Neural progenitor cell (in vitro differentiated cells): ENCODE measurements at regions not wholly inside any gene's neighbourhood (a gene's known extent, or its start where the extent isn't known, plus 50 kb on each side); places are given as distances from the start of the nearest gene placed in this dataset.

Experiments used
- DNase-seq: peaks from one replicate; pipeline ENCODE4 v3.0.0-alpha.2; 2016; ENCODE audit warnings: low spot score
- H2AFZ ChIP-seq: fragments of 200-600 bp; sonication (generic); replicated peaks from 2 replicates; pipeline ENCODE4 v1.6.1; 2016; ENCODE audit warnings: antibody characterized with exemption
- H3F3A ChIP-seq: fragments of 200-600 bp; sonication (generic); 2 replicates; pipeline ENCODE4 v1.6.1; 2016; ENCODE audit warnings: antibody characterized with exemption, low read depth
- H3K27ac ChIP-seq: fragments of 200-600 bp; sonication (generic); 2 replicates; pipeline ENCODE4 v1.5.1; 2016; ENCODE audit warnings: mild to moderate bottlenecking
- H3K27me3 ChIP-seq: fragments of 200-600 bp; sonication (generic); 2 replicates; pipeline ENCODE4 v1.6.1; 2016; ENCODE audit warnings: mild to moderate bottlenecking, moderate library complexity
- H3K36me3 ChIP-seq: fragments of 200-600 bp; sonication (generic); 2 replicates; pipeline ENCODE4 v1.5.1; 2016
- H3K4me1 ChIP-seq: fragments of 200-600 bp; sonication (generic); 2 replicates; pipeline ENCODE4 v1.6.1; 2016; ENCODE audit warnings: mixed run types
- H3K4me2 ChIP-seq: fragments of 200-600 bp; sonication (generic); 2 replicates; pipeline ENCODE4 v1.6.1; 2016
- H3K4me3 ChIP-seq: fragments of 200-600 bp; sonication (generic); 2 replicates; pipeline ENCODE4 v1.5.1; 2016
- H3K79me2 ChIP-seq: fragments of 200-600 bp; sonication (generic); 2 replicates; pipeline ENCODE4 v1.6.1; 2016; ENCODE audit warnings: low read depth
- H3K9ac ChIP-seq: fragments of 200-600 bp; sonication (generic); 2 replicates; pipeline ENCODE4 v1.6.1; 2016
- H3K9me3 ChIP-seq: fragments of 200-600 bp; sonication (generic); 2 replicates; pipeline ENCODE4 v1.5.1; 2016; ENCODE audit warnings: low read depth
- H4K20me1 ChIP-seq: fragments of 200-600 bp; sonication (generic); 2 replicates; pipeline ENCODE4 v1.6.1; 2016; ENCODE audit warnings: low read depth
- H3K27ac Mint-ChIP-seq: 3 replicates; pipeline ENCODE4 v1.8.0; 2021; ENCODE audit warnings: mixed read lengths
- H3K27me3 Mint-ChIP-seq: 2 replicates; pipeline ENCODE4 v1.8.0; 2022; ENCODE audit warnings: low read depth, mild to moderate bottlenecking, inconsistent platforms, moderate library complexity, mixed read lengths; ENCODE audit not compliant: insufficient read depth
- H3K36me3 Mint-ChIP-seq: 3 replicates; pipeline ENCODE4 v1.8.0; 2021; ENCODE audit warnings: mixed read lengths
- H3K4me1 Mint-ChIP-seq: 3 replicates; pipeline ENCODE4 v1.8.0; 2021; ENCODE audit warnings: mixed read lengths
- H3K4me3 Mint-ChIP-seq: 3 replicates; pipeline ENCODE4 v1.8.0; 2021; ENCODE audit warnings: mild to moderate bottlenecking, moderate library complexity, mixed read lengths
- H3K9me3 Mint-ChIP-seq: 3 replicates; pipeline ENCODE4 v1.8.0; 2020; ENCODE audit warnings: mixed read lengths
- EZH2 ChIP-seq: fragments of 200-600 bp; sonication (generic); IDR thresholded peaks from 2 replicates; pipeline ENCODE4 v1.6.1; 2017; ENCODE audit warnings: antibody characterized with exemption, mild to moderate bottlenecking, moderate library complexity
- EZH2phosphoT487 ChIP-seq: fragments of 200-600 bp; sonication (generic); IDR thresholded peaks from 2 replicates; pipeline ENCODE4 v1.6.1; 2017; ENCODE audit warnings: antibody characterized with exemption
- TF ChIP-seq, protein P1 (sequence below): fragments of 200-600 bp; sonication (generic); IDR thresholded peaks from 2 replicates; pipeline ENCODE4 v1.5.1; 2017; ENCODE audit warnings: antibody characterized with exemption, mild to moderate bottlenecking

DNA sequence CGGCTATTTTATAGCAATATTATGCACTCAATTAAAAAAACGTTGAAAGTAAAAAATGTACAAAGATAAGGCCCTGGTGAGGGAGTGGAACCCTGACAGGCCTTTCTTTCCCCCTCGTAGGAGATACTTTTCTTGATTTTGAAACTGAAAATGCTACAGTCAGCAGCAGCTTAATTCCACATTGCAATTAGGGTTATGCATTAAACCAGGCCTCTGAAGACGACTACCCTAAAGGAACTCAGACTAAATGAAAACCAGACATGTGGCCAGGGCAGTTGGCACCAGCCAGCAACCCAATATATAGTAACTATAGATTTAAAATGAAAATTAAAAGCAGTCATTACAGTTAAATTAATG, 463.2 kb upstream of the MAF start:
- no peaks in the 10 kb centered on the region for H3K36me3 ChIP-seq
- no peaks in the 10 kb centered on the region for H4K20me1 ChIP-seq
- H3K4me3 ChIP-seq = no peak overlapping the region
- no peak overlapping the region for H3K27ac ChIP-seq
- Mint-ChIP-seq H3K36me3 (no peaks in the 10 kb centered on the region), H3K27me3 (peaks cover 2% of the 10 kb centered on the region), H3K27ac (no peak overlapping the region), H3K4me1 (peaks cover 2% of the 10 kb centered on the region), H3K4me3 (no peak overlapping the region), H3K9me3 (peaks cover 6% of the 10 kb centered on the region)
- H3K9ac ChIP-seq = no peak overlapping the region
- H3F3A ChIP-seq = no peaks in the 10 kb centered on the region
- no peaks in the 10 kb centered on the region for H3K9me3 ChIP-seq
- TF ChIP-seq, protein P1, sequence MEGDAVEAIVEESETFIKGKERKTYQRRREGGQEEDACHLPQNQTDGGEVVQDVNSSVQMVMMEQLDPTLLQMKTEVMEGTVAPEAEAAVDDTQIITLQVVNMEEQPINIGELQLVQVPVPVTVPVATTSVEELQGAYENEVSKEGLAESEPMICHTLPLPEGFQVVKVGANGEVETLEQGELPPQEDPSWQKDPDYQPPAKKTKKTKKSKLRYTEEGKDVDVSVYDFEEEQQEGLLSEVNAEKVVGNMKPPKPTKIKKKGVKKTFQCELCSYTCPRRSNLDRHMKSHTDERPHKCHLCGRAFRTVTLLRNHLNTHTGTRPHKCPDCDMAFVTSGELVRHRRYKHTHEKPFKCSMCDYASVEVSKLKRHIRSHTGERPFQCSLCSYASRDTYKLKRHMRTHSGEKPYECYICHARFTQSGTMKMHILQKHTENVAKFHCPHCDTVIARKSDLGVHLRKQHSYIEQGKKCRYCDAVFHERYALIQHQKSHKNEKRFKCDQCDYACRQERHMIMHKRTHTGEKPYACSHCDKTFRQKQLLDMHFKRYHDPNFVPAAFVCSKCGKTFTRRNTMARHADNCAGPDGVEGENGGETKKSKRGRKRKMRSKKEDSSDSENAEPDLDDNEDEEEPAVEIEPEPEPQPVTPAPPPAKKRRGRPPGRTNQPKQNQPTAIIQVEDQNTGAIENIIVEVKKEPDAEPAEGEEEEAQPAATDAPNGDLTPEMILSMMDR = no peak
- no peaks in the 10 kb centered on the region for H3K79me2 ChIP-seq
- H2AFZ ChIP-seq = no peak overlapping the region
- H3K4me1 ChIP-seq = no peaks in the 10 kb centered on the region
- no peak overlapping the region for H3K4me2 ChIP-seq
- DNase-seq = no peak
- H3K27me3 ChIP-seq = no peaks in the 10 kb centered on the region

DNA sequence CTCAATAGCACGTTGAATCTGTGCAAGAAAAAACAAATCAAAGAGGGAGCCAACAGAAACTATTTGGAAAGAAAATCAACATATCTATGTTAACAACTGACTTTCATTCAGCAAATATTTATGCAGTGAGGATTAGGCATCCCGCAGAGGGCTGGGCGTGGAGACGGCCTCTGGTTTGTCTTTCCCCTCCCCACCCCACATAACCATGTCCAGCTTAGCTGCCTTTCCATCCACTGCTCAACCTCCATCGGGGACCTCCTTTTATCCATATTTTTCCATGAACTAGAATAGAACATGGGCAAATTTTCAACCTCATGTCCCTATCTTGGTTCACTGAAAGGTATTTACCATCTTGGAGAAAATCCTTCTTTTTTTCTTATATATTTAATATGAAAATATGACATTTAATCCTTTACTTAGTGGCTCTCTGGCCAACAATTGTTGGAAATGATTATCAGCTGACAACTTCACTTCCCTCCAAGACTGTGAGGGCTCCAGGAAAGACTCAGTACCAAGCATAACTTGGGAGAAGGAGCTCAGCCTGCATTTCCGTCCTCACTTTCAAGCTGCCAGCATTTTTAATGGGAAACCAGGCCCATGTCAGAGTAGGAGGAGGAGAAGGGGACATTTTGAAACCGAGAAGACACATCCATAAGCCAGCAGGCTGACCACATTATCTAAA, 462.6 kb upstream of the MAF start:
- no peak overlapping the region for H3K4me3 ChIP-seq
- H3K4me1 ChIP-seq = no peaks in the 10 kb centered on the region
- Mint-ChIP-seq H3K27ac (no peak overlapping the region), H3K27me3 (peaks cover 2% of the 10 kb centered on the region), H3K4me1 (peaks cover 2% of the 10 kb centered on the region), H3K9me3 (peaks cover 2% of the 10 kb centered on the region), H3K36me3 (no peaks in the 10 kb centered on the region), H3K4me3 (no peak overlapping the region)
- TF ChIP-seq, protein P1 = no peak
- TF ChIP-seq EZH2 = no peak
- no peak for TF ChIP-seq EZH2phosphoT487
- no peak overlapping the region for H3K9ac ChIP-seq
- no peaks in the 10 kb centered on the region for H3K9me3 ChIP-seq
- H3F3A ChIP-seq = no peaks in the 10 kb centered on the region
- no peak for DNase-seq
- no peak overlapping the region for H3K27ac ChIP-seq
- no peaks in the 10 kb centered on the region for H4K20me1 ChIP-seq
- H2AFZ ChIP-seq = no peak overlapping the region
- no peaks in the 10 kb centered on the region for H3K79me2 ChIP-seq
- no peaks in the 10 kb centered on the region for H3K36me3 ChIP-seq
- no peaks in the 10 kb centered on the region for H3K27me3 ChIP-seq
- H3K4me2 ChIP-seq = no peak overlapping the region

DNA sequence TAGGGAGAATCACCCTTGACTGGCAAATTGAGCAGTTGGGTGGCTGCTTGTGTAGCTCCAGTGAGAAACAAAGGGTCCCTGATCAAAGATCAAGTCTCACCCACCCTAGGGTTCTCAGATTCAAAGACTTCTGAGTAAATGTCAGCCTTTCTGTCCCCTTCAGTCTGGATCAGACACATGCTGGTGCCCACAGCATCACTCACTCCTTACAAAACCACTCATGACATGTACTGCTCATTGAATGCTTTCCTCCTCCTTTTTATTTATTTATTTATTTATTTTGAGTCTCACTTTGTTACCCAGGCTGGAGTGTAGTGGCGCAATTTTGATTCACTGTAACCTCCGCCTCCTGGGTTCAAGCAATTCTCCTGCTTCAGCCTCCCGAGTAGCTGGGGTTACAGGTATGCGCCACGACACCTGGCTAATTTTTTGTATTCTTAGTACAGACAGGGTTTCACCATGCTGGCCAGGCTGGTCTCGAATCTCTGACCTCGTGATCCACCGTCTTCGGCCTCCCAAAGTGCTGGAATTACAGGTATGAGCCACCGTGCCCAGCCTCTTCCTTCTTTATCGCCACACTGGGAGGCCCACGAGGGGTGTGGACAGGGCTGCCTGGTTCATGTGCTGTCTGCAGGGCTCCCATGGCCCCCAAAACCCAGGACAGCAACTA, 462.0 kb upstream of the MAF start:
- H3K27me3 Mint-ChIP-seq = peaks cover 2% of the 10 kb centered on the region
- DNase-seq = no peak
- Histone ChIP-seq H2AFZ (no peak overlapping the region), H3K36me3 (no peaks in the 10 kb centered on the region), H3K9me3 (no peaks in the 10 kb centered on the region), H3K27ac (no peak overlapping the region), H3K79me2 (no peaks in the 10 kb centered on the region), H3F3A (no peaks in the 10 kb centered on the region), H3K27me3 (no peaks in the 10 kb centered on the region), H3K4me1 (no peaks in the 10 kb centered on the region), H3K4me2 (no peak overlapping the region), H4K20me1 (no peaks in the 10 kb centered on the region), H3K9ac (no peak overlapping the region), H3K4me3 (no peak overlapping the region)
- H3K36me3 Mint-ChIP-seq = no peaks in the 10 kb centered on the region
- peaks cover 2% of the 10 kb centered on the region for H3K9me3 Mint-ChIP-seq
- H3K27ac Mint-ChIP-seq = no peak overlapping the region
- peaks cover 2% of the 10 kb centered on the region for H3K4me1 Mint-ChIP-seq
- no peak for TF ChIP-seq EZH2
- H3K4me3 Mint-ChIP-seq = no peak overlapping the region

DNA sequence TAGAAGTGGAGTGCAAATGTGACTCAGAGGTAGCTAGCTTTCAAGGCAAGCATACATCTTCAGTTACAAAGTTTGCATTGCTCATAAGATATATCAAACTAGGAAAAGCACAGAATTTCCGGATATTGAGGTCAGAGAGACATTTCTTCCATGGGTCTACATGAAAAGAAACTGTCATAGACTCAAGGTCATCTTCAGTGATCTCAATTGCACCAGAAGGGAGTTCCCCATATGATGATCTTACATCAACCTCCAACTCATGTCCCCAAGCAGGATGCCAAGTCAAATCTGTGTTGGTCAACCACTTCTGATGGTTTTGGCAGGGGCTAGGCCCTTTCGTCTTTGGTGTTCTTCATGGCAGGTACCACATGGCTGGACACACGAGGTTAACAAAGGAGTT, 459.9 kb upstream of the MAF start:
- H3K9me3 ChIP-seq = no peaks in the 10 kb centered on the region
- peaks cover 2% of the 10 kb centered on the region for H3K4me1 Mint-ChIP-seq
- H3K27me3 Mint-ChIP-seq = peaks cover 2% of the 10 kb centered on the region
- no peaks in the 10 kb centered on the region for H3K27me3 ChIP-seq
- no peak overlapping the region for H2AFZ ChIP-seq
- H3K4me3 ChIP-seq = no peak overlapping the region
- no peaks in the 10 kb centered on the region for H3K79me2 ChIP-seq
- no peaks in the 10 kb centered on the region for H3K36me3 Mint-ChIP-seq
- H3K4me1 ChIP-seq = no peaks in the 10 kb centered on the region
- TF ChIP-seq EZH2phosphoT487 (no peak), EZH2 (no peak)
- TF ChIP-seq, protein P1 = no peak
- no peak overlapping the region for H3K4me3 Mint-ChIP-seq
- H3K4me2 ChIP-seq = no peak overlapping the region
- H3K27ac Mint-ChIP-seq = no peak overlapping the region
- H4K20me1 ChIP-seq = no peaks in the 10 kb centered on the region
- peaks cover 2% of the 10 kb centered on the region for H3K9me3 Mint-ChIP-seq
- no peaks in the 10 kb centered on the region for H3K36me3 ChIP-seq
- H3K27ac ChIP-seq = no peak overlapping the region
- DNase-seq = no peak
- H3K9ac ChIP-seq = no peak overlapping the region
- no peaks in the 10 kb centered on the region for H3F3A ChIP-seq
